ENCODE measurements at regions not wholly inside any gene's neighbourhood (a gene's known extent, or its start where the extent isn't known, plus 50 kb on each side); places are given as distances from the start of the nearest gene placed in this dataset.

DNA sequence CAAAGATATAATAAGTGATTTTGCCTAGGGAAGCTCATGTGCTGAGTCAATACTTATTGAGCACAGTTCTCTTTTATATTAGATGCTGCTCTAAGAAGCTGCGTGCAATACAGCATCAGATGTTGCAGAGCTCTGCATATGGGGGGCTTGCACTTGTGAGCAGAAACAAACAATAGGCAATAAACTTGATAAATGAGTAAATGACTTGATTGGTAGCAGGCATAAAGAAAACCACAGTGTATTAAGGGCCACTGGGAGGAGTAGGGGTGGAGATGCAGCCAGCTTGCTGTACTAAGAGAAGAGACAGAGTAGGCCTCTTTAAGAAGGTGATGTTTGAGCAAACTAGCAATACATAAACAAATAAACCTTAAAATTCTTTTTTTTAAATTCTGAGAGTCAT, 598.5 kb upstream of the ADAMTS5 start:
- Mint-ChIP-seq H3K27ac (no peak overlapping the region), H3K36me3 (ENCODE audit: low read depth) (no peaks in the 10 kb centered on the region), H3K9me3 (no peaks in the 10 kb centered on the region), H3K4me3 (no peak overlapping the region), H3K27me3 (ENCODE audit: insufficient read depth, low read depth, poor library complexity) (peaks cover 2% of the 10 kb centered on the region), H3K4me1 (no peaks in the 10 kb centered on the region)
- no peaks in the 10 kb centered on the region for H3K79me2 ChIP-seq (replicated peaks; ENCODE audit: insufficient read depth)
- TF ChIP-seq POLR2AphosphoS5 (IDR thresholded peaks at IDR 0.05; ENCODE audit: low read depth) (no peak), JUNB (IDR thresholded peaks at IDR 0.05; ENCODE audit: unreplicated experiment) (no peak), ZNF114 (CRISPR knock-in tag; IDR thresholded peaks at IDR 0.05) (no peak), CREB1 (CRISPR knock-in tag; IDR thresholded peaks at IDR 0.05; ENCODE audit: low read depth) (no peak), EZH2 (IDR thresholded peaks at IDR 0.05; ENCODE audit: low read depth, unreplicated experiment) (no peak), STAT1 (IDR thresholded peaks at IDR 0.05; ENCODE audit: unreplicated experiment) (no peak), ZNF331 (CRISPR knock-in tag; IDR thresholded peaks at IDR 0.05; ENCODE audit: low read depth) (no peak), EZH2phosphoT487 (IDR thresholded peaks at IDR 0.05; ENCODE audit: unreplicated experiment) (no peak), NANOG (IDR thresholded peaks at IDR 0.05; ENCODE audit: borderline replicate concordance) (no peak)
- TF ChIP-seq, protein P1, sequence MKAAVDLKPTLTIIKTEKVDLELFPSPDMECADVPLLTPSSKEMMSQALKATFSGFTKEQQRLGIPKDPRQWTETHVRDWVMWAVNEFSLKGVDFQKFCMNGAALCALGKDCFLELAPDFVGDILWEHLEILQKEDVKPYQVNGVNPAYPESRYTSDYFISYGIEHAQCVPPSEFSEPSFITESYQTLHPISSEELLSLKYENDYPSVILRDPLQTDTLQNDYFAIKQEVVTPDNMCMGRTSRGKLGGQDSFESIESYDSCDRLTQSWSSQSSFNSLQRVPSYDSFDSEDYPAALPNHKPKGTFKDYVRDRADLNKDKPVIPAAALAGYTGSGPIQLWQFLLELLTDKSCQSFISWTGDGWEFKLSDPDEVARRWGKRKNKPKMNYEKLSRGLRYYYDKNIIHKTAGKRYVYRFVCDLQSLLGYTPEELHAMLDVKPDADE (IDR thresholded peaks at IDR 0.05) = no peak
- TF ChIP-seq, protein P2, sequence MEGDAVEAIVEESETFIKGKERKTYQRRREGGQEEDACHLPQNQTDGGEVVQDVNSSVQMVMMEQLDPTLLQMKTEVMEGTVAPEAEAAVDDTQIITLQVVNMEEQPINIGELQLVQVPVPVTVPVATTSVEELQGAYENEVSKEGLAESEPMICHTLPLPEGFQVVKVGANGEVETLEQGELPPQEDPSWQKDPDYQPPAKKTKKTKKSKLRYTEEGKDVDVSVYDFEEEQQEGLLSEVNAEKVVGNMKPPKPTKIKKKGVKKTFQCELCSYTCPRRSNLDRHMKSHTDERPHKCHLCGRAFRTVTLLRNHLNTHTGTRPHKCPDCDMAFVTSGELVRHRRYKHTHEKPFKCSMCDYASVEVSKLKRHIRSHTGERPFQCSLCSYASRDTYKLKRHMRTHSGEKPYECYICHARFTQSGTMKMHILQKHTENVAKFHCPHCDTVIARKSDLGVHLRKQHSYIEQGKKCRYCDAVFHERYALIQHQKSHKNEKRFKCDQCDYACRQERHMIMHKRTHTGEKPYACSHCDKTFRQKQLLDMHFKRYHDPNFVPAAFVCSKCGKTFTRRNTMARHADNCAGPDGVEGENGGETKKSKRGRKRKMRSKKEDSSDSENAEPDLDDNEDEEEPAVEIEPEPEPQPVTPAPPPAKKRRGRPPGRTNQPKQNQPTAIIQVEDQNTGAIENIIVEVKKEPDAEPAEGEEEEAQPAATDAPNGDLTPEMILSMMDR (conservative IDR thresholded peaks at IDR 0.05; ENCODE audit: low read depth in 2 of 2) = no peak
- TF ChIP-seq, protein P3, sequence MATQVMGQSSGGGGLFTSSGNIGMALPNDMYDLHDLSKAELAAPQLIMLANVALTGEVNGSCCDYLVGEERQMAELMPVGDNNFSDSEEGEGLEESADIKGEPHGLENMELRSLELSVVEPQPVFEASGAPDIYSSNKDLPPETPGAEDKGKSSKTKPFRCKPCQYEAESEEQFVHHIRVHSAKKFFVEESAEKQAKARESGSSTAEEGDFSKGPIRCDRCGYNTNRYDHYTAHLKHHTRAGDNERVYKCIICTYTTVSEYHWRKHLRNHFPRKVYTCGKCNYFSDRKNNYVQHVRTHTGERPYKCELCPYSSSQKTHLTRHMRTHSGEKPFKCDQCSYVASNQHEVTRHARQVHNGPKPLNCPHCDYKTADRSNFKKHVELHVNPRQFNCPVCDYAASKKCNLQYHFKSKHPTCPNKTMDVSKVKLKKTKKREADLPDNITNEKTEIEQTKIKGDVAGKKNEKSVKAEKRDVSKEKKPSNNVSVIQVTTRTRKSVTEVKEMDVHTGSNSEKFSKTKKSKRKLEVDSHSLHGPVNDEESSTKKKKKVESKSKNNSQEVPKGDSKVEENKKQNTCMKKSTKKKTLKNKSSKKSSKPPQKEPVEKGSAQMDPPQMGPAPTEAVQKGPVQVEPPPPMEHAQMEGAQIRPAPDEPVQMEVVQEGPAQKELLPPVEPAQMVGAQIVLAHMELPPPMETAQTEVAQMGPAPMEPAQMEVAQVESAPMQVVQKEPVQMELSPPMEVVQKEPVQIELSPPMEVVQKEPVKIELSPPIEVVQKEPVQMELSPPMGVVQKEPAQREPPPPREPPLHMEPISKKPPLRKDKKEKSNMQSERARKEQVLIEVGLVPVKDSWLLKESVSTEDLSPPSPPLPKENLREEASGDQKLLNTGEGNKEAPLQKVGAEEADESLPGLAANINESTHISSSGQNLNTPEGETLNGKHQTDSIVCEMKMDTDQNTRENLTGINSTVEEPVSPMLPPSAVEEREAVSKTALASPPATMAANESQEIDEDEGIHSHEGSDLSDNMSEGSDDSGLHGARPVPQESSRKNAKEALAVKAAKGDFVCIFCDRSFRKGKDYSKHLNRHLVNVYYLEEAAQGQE (IDR thresholded peaks at IDR 0.05; ENCODE audit: unreplicated experiment) = no peak
- TF ChIP-seq, protein P4, sequence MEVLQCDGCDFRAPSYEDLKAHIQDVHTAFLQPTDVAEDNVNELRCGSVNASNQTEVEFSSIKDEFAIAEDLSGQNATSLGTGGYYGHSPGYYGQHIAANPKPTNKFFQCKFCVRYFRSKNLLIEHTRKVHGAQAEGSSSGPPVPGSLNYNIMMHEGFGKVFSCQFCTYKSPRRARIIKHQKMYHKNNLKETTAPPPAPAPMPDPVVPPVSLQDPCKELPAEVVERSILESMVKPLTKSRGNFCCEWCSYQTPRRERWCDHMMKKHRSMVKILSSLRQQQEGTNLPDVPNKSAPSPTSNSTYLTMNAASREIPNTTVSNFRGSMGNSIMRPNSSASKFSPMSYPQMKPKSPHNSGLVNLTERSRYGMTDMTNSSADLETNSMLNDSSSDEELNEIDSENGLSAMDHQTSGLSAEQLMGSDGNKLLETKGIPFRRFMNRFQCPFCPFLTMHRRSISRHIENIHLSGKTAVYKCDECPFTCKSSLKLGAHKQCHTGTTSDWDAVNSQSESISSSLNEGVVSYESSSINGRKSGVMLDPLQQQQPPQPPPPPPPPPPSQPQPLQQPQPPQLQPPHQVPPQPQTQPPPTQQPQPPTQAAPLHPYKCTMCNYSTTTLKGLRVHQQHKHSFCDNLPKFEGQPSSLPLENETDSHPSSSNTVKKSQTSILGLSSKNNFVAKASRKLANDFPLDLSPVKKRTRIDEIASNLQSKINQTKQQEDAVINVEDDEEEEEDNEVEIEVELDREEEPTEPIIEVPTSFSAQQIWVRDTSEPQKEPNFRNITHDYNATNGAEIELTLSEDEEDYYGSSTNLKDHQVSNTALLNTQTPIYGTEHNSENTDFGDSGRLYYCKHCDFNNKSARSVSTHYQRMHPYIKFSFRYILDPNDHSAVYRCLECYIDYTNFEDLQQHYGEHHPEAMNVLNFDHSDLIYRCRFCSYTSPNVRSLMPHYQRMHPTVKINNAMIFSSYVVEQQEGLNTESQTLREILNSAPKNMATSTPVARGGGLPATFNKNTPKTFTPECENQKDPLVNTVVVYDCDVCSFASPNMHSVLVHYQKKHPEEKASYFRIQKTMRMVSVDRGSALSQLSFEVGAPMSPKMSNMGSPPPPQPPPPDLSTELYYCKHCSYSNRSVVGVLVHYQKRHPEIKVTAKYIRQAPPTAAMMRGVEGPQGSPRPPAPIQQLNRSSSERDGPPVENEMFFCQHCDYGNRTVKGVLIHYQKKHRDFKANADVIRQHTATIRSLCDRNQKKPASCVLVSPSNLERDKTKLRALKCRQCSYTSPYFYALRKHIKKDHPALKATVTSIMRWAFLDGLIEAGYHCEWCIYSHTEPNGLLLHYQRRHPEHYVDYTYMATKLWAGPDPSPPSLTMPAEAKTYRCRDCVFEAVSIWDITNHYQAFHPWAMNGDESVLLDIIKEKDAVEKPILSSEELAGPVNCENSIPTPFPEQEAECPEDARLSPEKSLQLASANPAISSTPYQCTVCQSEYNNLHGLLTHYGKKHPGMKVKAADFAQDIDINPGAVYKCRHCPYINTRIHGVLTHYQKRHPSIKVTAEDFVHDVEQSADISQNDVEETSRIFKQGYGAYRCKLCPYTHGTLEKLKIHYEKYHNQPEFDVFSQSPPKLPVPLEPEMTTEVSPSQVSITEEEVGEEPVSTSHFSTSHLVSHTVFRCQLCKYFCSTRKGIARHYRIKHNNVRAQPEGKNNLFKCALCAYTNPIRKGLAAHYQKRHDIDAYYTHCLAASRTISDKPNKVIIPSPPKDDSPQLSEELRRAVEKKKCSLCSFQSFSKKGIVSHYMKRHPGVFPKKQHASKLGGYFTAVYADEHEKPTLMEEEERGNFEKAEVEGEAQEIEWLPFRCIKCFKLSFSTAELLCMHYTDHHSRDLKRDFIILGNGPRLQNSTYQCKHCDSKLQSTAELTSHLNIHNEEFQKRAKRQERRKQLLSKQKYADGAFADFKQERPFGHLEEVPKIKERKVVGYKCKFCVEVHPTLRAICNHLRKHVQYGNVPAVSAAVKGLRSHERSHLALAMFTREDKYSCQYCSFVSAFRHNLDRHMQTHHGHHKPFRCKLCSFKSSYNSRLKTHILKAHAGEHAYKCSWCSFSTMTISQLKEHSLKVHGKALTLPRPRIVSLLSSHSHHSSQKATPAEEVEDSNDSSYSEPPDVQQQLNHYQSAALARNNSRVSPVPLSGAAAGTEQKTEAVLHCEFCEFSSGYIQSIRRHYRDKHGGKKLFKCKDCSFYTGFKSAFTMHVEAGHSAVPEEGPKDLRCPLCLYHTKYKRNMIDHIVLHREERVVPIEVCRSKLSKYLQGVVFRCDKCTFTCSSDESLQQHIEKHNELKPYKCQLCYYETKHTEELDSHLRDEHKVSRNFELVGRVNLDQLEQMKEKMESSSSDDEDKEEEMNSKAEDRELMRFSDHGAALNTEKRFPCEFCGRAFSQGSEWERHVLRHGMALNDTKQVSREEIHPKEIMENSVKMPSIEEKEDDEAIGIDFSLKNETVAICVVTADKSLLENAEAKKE (CRISPR knock-in tag; IDR thresholded peaks at IDR 0.05) = no peak
- no peak for ATAC-seq
- H3K36me3 ChIP-seq (ENCODE audit: insufficient read depth) = no peaks in the 10 kb centered on the region
- no peak overlapping the region for H3K4me3 ChIP-seq
- H3K27ac ChIP-seq (ENCODE audit: low read depth) = no peak overlapping the region
- DNase-seq (ENCODE audit: low spot score) = no peak
- no peak overlapping the region for H3K4me2 ChIP-seq
- H3K4me1 ChIP-seq (ENCODE audit: insufficient read depth) = no peaks in the 10 kb centered on the region
- H3K27me3 ChIP-seq (ENCODE audit: insufficient read depth) = no peaks in the 10 kb centered on the region
- H3K9me2 ChIP-seq (ENCODE audit: insufficient read depth) = no peaks in the 10 kb centered on the region
- no peaks in the 10 kb centered on the region for H4K20me1 ChIP-seq (replicated peaks; ENCODE audit: insufficient read depth)
- H2AFZ ChIP-seq = no peak overlapping the region
- no peaks in the 10 kb centered on the region for H3F3A ChIP-seq (replicated peaks; ENCODE audit: low read depth)

Data from GM23338 (cell line).